ENCODE measurements at regions not wholly inside any gene's neighbourhood (a gene's known extent, or its start where the extent isn't known, plus 50 kb on each side); places are given as distances from the start of the nearest gene placed in this dataset.

DNA sequence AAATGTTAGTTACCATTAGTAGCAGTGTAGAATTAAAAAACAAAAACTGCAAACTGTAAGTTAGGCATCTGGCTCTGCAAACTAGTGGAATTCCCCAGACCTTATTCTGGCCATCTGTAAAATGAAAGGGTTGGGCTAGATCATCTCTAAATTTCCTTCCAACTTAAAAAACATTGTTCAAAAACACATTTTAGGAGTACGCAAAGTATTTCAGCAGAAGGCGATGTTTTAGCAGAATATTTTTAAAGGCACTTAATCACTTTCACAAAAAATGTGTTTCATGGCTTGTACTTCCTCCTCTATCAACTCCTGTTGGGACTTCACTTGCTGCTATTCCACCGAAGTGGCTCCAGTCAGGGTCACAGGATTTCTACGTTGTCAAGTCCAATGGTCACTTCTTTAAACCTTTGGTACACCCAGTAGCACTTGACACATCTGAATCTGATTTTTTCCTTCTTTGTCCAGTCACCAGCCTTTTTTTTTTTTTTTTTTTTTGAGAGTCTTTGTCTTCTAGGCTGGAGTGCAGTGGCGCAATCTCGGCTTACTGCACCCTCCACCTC is 169.0 kb downstream of the AHR start:
- no peaks in the 10 kb centered on the region for H3K4me1 ChIP-seq

DNA sequence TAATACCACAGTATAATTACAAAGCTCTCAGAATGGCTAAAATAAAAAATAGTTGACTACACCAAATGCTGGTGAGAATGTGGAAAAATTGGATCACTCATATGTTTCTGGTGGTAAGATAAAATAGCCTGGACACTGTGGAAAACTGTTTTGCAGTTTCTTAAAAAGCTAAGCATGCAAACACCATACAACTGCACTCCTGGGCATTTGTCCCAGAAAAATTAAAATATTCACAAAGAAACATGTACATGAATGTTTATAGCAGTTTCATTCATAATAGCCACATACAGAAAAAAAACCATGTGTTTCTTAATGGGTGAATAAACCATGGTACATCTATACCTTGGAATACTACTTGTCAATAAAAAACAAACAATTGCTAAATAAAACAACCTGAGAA is 172.9 kb downstream of the AHR start:
- Histone ChIP-seq H3K4me1 (no peaks in the 10 kb centered on the region), H3K4me3 (ENCODE audit: low read depth, low read length) (no peak overlapping the region), H3K36me3 (no peaks in the 10 kb centered on the region), H3K27me3 (no peaks in the 10 kb centered on the region), H3K9me3 (no peaks in the 10 kb centered on the region)
- TF ChIP-seq, protein P1, sequence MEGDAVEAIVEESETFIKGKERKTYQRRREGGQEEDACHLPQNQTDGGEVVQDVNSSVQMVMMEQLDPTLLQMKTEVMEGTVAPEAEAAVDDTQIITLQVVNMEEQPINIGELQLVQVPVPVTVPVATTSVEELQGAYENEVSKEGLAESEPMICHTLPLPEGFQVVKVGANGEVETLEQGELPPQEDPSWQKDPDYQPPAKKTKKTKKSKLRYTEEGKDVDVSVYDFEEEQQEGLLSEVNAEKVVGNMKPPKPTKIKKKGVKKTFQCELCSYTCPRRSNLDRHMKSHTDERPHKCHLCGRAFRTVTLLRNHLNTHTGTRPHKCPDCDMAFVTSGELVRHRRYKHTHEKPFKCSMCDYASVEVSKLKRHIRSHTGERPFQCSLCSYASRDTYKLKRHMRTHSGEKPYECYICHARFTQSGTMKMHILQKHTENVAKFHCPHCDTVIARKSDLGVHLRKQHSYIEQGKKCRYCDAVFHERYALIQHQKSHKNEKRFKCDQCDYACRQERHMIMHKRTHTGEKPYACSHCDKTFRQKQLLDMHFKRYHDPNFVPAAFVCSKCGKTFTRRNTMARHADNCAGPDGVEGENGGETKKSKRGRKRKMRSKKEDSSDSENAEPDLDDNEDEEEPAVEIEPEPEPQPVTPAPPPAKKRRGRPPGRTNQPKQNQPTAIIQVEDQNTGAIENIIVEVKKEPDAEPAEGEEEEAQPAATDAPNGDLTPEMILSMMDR (IDR thresholded peaks at IDR 0.05; ENCODE audit: low read depth, low read length): no peak
- DNase-seq: no peak

More for the DNA sequence above, 169.0 kb downstream of the AHR start:
- TF ChIP-seq, protein P1 (IDR thresholded peaks at IDR 0.05; ENCODE audit: low read depth, low read length): no peak
- Histone ChIP-seq H3K36me3 (no peaks in the 10 kb centered on the region), H3K9me3 (no peaks in the 10 kb centered on the region), H3K4me3 (ENCODE audit: low read depth, low read length) (no peak overlapping the region), H3K27me3 (no peaks in the 10 kb centered on the region; the same call in 1 of the 2 replicates)
- DNase-seq: no peak

DNA sequence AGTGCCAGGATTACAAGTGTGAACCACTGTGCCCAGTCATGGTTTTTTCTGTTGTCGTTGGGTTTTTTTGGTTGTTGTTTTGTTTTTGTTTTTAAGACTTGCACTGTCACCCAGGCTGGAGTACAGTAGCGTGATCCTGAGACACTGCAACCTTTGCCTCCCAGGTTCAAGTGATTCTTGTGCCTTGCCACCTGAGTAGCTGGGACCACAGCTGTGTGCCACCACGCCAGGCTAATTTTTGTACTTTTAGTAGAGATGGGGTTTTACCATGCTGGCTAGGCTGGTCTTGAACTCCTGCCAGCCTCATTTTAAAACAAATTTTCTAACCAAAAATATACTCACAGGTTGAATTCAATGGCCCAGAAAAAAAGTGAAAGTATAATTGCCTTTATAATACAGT is 174.1 kb downstream of the AHR start:
- no peak for DNase-seq
- TF ChIP-seq, protein P1 (IDR thresholded peaks at IDR 0.05; ENCODE audit: low read depth, low read length): no peak

DNA sequence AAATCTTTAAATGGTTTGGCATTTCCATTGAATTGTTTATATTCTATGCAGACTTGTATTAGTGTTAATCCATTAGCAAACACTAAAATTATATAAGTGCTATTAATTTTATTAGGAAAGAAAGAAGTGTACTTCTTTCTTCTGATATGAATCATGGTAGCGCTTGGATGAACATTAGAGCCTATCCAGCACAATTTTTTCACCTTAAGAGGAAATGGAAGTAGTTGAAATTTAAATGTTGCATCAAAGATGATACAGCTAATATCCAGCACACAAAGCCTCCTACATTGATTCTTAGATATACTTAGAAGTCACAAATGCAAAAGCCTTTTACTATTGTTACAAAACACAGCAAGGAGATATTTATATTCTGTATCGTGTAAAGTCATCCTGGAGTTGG is 174.5 kb downstream of the AHR start:
- TF ChIP-seq, protein P1 (IDR thresholded peaks at IDR 0.05; ENCODE audit: low read depth, low read length): no peak
- no peak for DNase-seq
- no peak overlapping the region for H3K4me3 ChIP-seq (ENCODE audit: low read depth, low read length)
- no peaks in the 10 kb centered on the region for H3K27me3 ChIP-seq
- H3K9me3 ChIP-seq: no peaks in the 10 kb centered on the region
- H3K4me1 ChIP-seq: no peaks in the 10 kb centered on the region
- H3K36me3 ChIP-seq: no peaks in the 10 kb centered on the region

More for the DNA sequence above, 174.1 kb downstream of the AHR start:
- no peaks in the 10 kb centered on the region for H3K36me3 ChIP-seq
- H3K27me3 ChIP-seq: no peaks in the 10 kb centered on the region
- no peaks in the 10 kb centered on the region for H3K9me3 ChIP-seq
- no peaks in the 10 kb centered on the region for H3K4me1 ChIP-seq
- no peak overlapping the region for H3K4me3 ChIP-seq (ENCODE audit: low read depth, low read length)

DNA sequence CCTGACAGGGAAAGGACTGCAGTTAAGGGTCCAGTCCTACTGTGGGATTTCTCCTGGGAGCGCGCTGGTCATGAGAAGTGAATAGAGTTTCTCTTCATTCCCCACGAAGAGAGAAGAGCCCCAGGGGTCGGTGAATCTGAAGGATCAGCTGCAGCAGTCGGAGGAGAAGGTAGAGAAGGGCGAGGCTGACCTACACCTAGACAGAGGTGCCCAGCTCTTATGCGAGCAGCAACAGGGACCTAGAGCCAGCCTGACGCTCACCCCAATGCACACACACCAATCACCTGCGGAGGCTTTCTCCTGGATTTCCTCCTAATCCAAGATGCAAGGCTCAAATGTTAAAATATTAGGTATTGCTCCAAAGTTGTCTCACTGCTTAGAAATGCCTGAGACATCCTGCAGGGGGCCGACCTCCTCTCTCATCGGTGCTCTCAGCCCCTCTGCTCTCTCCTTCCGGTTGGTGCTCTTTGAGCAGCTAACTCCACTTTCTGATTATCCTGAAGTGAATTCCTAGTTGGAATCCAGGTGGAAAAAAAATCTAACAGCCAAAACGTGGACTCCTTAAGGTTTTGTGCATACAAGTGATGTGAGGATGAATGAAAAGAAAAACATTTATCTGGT is 176.4 kb downstream of the AHR start:
- no peaks in the 10 kb centered on the region for H3K4me1 ChIP-seq
- TF ChIP-seq, protein P1 (IDR thresholded peaks at IDR 0.05; ENCODE audit: low read depth, low read length): peak; percentile 24; the same call in 1 of the 2 replicates
- no peaks in the 10 kb centered on the region for H3K9me3 ChIP-seq
- no peaks in the 10 kb centered on the region for H3K27me3 ChIP-seq
- H3K36me3 ChIP-seq: no peaks in the 10 kb centered on the region
- DNase-seq: peak; percentile 15
- no peak overlapping the region for H3K4me3 ChIP-seq (ENCODE audit: low read depth, low read length)

DNA sequence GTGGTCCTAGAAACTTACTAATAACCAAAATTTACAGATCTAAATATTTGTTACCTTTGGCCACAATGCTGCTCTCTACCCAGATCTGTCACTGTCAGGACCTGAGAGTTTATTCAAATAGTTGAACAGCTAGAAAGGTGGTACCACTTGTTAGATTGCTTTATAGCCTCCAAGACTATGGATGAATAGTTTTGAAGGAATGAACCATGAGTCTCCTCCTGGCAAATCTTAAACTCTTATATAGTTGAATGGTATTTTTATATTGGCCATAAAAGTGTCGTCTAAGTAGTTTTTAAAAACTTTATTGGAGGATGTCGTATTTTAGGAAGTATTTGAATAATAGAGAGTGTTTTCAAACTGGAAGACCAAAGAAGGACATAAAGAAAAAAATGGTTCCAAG is 178.7 kb downstream of the AHR start:
- H3K27me3 ChIP-seq: no peaks in the 10 kb centered on the region
- TF ChIP-seq, protein P1 (IDR thresholded peaks at IDR 0.05; ENCODE audit: low read depth, low read length): no peak
- H3K4me1 ChIP-seq: no peaks in the 10 kb centered on the region
- no peaks in the 10 kb centered on the region for H3K9me3 ChIP-seq
- no peak overlapping the region for H3K4me3 ChIP-seq (ENCODE audit: low read depth, low read length)
- DNase-seq: no peak
- H3K36me3 ChIP-seq: no peaks in the 10 kb centered on the region
